GM12872 (cell line): ENCODE measurements at regions not wholly inside any gene's neighbourhood (a gene's known extent, or its start where the extent isn't known, plus 50 kb on each side); places are given as distances from the start of the nearest gene placed in this dataset.

Source experiments
- CTCF ChIP-seq: IDR thresholded peaks from 3 replicates; pipeline ENCODE4 v1.5.1; 2011; ENCODE audit warnings: low read depth, mild to moderate bottlenecking, low read length, moderate library complexity; ENCODE audit not compliant: insufficient read depth

- no peak for TF ChIP-seq CTCF
Observed at GRCh38 chr18:76592981-76593381, 97.9 kb upstream of the ZNF516 start.

- TF ChIP-seq CTCF = no peak
Observed at GRCh38 chr18:76592096-76592495, 97.1 kb upstream of the ZNF516 start.

GRCh38 chr18:76589866-76590265 lies 94.8 kb upstream of the ZNF516 start:
- no peak for TF ChIP-seq CTCF

GRCh38 chr18:76589316-76589715 lies 94.3 kb upstream of the ZNF516 start:
- TF ChIP-seq CTCF = no peak

GRCh38 chr18:76588601-76589226 lies 93.7 kb upstream of the ZNF516 start:
- no peak for TF ChIP-seq CTCF

GRCh38 chr18:76587879-76588271 lies 92.8 kb upstream of the ZNF516 start:
- TF ChIP-seq CTCF = no peak

- no peak for TF ChIP-seq CTCF
Observed at GRCh38 chr18:76587147-76587878, 92.3 kb upstream of the ZNF516 start.
